Naive thymus-derived CD8-positive, alpha-beta T cell (primary cell): ENCODE measurements at regions not wholly inside any gene's neighbourhood (a gene's known extent, or its start where the extent isn't known, plus 50 kb on each side); places are given as distances from the start of the nearest gene placed in this dataset.
"Not testable (repeated sequence)": the region's sequence is repeated elsewhere in the genome, so short reads cannot be mapped to it uniquely, and the experiment has no call there.

Experiments
- ATAC-seq, 2 donors: fragments of 150-1000 bp; cut with Tn5 transposase in 1 of 2; sonication (Bioruptor Pico), chemical (Tn5 transposase) in 1 of 2; 1 replicate in 1 of 2; 2 replicates in 1 of 2; pipeline ENCODE4 v1.10.0; 2021; ENCODE audit warnings: mild to moderate bottlenecking in 2 of 2, moderate library complexity in 2 of 2
- POLR2A ChIA-PET: fragments of 350-600 bp; sonication (Branson Sonifier 250); formaldehyde crosslinking; loops from one replicate; lab custom pipeline; 2021; ENCODE audit warnings: antibody characterized with exemption; lab: Charles Lee
- DNase-seq, 10 donors: peaks; one replicate each; pipeline versions ENCODE4 v3.0.0 to v3.0.0-alpha.2; 2020 to 2022
- H3K27ac Mint-ChIP-seq, 10 donors: one replicate each; pipeline ENCODE4 v1.8.0; 2020 to 2022; ENCODE audit warnings: mild to moderate bottlenecking in 10 of 10, mixed read lengths in 10 of 10, moderate library complexity in 4 of 10, inconsistent platforms in 1 of 10
- H3K27me3 Mint-ChIP-seq, 5 donors: one replicate each; pipeline ENCODE4 v1.8.0; 2021 to 2022; ENCODE audit warnings: mixed read lengths in 5 of 5
- H3K36me3 Mint-ChIP-seq, 3 donors: one replicate each; pipeline ENCODE4 v1.8.0; 2020 to 2022; ENCODE audit warnings: mixed read lengths in 3 of 3, mild to moderate bottlenecking in 2 of 3, inconsistent platforms in 1 of 3
- H3K4me1 Mint-ChIP-seq, 4 donors: one replicate each; pipeline ENCODE4 v1.8.0; 2021 to 2022; ENCODE audit warnings: mixed read lengths in 4 of 4
- H3K4me3 Mint-ChIP-seq, 10 donors: one replicate each; pipeline ENCODE4 v1.8.0; 2020 to 2022; ENCODE audit warnings: mild to moderate bottlenecking in 10 of 10, mixed read lengths in 10 of 10, moderate library complexity in 6 of 10, inconsistent platforms in 1 of 10
- H3K9me3 Mint-ChIP-seq, 9 donors: one replicate each; pipeline ENCODE4 v1.8.0; 2020 to 2022; ENCODE audit warnings: mixed read lengths in 9 of 9, mild to moderate bottlenecking in 3 of 9, inconsistent platforms in 1 of 9, moderate library complexity in 1 of 9

DNA sequence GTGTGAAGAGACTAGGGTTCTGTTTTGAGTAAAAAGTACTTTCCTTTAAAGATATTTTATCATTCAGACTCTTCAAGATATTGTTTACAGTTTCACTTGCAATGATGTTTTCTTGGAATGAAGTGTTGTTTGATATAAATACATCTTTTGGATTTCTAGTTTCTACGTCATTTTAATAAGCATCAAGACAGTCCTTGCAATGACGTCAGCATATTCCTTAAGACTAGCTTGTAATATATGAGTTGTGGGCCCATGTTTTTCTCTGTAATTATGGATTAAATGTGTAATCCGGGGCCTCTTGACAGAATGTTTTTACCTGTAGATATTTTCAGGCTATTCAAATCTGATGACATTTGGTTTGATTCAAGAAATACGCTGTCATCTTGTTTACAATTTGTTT is 66.1 kb downstream of the RBMX2 start:
- DNase-seq, result no peak
- Mint-ChIP-seq H3K4me1 (no peaks in the 10 kb centered on the region), H3K27ac (no peak overlapping the region)

DNA sequence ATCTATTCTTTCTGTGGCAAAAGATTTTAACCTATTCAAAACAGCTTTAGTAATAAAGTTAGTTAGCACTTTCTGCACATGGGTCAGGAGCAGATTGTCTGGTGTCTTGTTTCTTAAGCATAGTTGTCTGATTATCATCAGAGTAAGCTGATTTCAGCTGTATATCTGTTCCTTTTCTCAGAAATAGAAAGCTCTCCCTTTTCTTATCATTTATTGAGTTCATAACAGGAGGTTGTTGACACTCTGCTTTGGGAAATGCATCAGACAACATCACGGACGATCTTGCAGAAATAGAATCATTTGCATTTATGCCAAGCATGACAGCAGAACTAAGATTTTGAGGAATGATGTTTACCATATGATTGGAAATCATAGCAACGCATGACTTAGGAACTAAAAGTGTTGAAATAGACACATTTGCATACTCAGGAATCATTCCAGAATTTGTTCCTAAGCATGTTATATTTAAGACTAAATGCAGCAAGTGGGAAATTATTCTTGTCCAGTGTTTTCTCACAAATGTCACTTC is 66.7 kb downstream of the RBMX2 start:
- Mint-ChIP-seq H3K27ac (no peak overlapping the region), H3K9me3 (no peaks in the 10 kb centered on the region), H3K36me3 (no peaks in the 10 kb centered on the region), H3K4me1 (no peaks in the 10 kb centered on the region), H3K4me3 (no peak overlapping the region), H3K27me3 (peaks cover 0 to 5% (median 3%) of the 10 kb centered on the region in 5 donors)
- ATAC-seq, result no peak
- POLR2A ChIA-PET, result no interaction called here
- no peak for DNase-seq

More for the DNA sequence above, 66.1 kb downstream of the RBMX2 start:
- no peak overlapping the region for H3K4me3 Mint-ChIP-seq
- POLR2A ChIA-PET, result no interaction called here
- no peaks in the 10 kb centered on the region for H3K9me3 Mint-ChIP-seq
- no peak for ATAC-seq
- H3K36me3 Mint-ChIP-seq, result no peaks in the 10 kb centered on the region
- H3K27me3 Mint-ChIP-seq, result peaks cover 0 to 5% (median 3%) of the 10 kb centered on the region in 5 donors

DNA sequence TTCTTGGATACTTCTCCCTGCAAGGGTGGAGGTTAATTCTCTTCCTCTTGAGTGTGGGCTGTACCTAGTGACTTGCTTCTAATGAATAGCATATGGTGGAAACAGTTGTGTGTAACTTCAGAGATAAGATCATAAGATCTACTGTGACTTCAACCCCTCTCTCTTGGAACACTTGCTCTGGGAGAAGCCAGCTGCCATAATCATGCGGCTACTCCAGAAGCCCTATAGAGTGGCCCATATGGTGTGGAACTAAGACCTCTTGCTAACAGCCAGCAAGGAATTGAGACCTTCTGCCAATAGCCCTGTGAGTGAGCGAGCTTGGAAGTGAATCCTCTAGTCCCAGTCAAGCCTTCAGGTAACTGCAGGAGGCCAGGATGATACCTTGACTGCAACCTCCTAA is 81.1 kb downstream of the RBMX2 start:
- no peaks in the 10 kb centered on the region for H3K4me1 Mint-ChIP-seq
- DNase-seq (no peak), ATAC-seq (no peak)
- no peaks in the 10 kb centered on the region for H3K27me3 Mint-ChIP-seq
- H3K4me3 Mint-ChIP-seq, result no peak overlapping the region
- no peak overlapping the region for H3K27ac Mint-ChIP-seq
- no peaks in the 10 kb centered on the region for H3K36me3 Mint-ChIP-seq
- H3K9me3 Mint-ChIP-seq, result no peaks in the 10 kb centered on the region
- POLR2A ChIA-PET, result no interaction called here

DNA sequence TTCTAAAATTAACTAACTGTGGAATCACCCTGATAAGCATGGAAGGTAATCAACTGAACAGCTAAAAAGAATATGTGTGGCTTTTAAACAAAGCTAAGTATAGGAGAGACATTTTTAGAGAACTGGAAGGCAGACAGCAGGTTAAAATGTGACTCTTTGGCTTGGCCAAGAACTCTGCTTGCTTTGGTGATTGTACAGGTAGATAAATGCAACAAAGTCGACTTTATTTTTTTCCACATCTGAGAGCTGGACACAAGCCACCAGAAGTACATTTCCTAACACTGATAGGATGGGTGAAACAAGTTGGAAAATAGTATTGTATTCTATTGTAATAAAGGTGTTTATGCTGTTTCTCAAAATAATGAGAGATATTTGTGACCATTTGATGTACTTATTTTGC is 84.1 kb downstream of the RBMX2 start:
- ATAC-seq, result no peak
- no peaks in the 10 kb centered on the region for H3K36me3 Mint-ChIP-seq
- POLR2A ChIA-PET, result no interaction called here
- no peaks in the 10 kb centered on the region for H3K9me3 Mint-ChIP-seq
- H3K27ac Mint-ChIP-seq, result no peak overlapping the region
- no peak for DNase-seq
- no peak overlapping the region for H3K4me3 Mint-ChIP-seq
- no peaks in the 10 kb centered on the region for H3K27me3 Mint-ChIP-seq
- H3K4me1 Mint-ChIP-seq, result no peaks in the 10 kb centered on the region

DNA sequence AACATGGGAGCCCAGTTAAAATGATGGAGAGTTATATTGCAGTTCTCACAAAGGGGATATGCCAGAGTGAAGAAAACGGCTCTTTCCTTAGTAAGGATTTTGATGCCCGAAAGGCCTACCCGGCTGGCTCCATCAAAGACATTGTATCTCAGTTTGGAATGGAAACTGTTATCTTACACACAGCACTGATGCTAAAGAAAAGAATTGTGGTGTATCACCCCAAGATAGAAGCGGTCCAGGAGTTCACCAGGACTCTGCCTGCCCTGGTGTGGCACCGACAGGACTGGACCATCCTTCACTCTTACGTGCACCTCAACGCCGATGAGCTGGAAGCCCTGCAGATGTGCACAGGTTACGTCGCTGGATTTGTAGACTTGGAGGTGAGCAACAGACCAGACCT is 93.7 kb downstream of the RBMX2 start:
- H3K4me1 Mint-ChIP-seq, POLR2A ChIA-PET, H3K4me3 Mint-ChIP-seq, H3K9me3 Mint-ChIP-seq, ATAC-seq, DNase-seq, H3K27ac Mint-ChIP-seq, H3K36me3 Mint-ChIP-seq: not testable (repeated sequence)
- peaks cover 0 to 16% (median 1%) of the 10 kb centered on the region in 5 donors for H3K27me3 Mint-ChIP-seq

DNA sequence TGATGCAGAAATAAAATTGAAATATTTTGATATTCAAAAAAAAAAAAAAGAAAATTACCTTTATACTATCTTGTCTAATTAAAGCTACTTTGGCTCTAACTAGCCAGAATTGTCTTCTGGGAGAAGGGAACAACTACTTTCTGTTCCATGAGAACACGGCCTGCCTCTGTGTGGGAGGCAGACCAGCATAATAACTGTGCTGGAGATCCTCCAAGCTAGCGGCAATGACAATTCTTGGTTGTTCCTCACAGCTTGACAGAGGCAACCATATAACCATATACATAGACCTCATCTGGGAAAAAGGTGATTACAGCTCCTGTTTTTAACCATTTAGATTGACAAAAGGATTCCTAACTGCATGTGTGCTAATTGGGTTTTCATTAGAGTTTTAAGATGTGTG is 95.7 kb downstream of the RBMX2 start:
- POLR2A ChIA-PET, result no interaction called here
- H3K9me3 Mint-ChIP-seq, result peaks cover 0 to 2% (median 0%) of the 10 kb centered on the region in 9 donors
- H3K36me3 Mint-ChIP-seq, result no peaks in the 10 kb centered on the region
- H3K27ac Mint-ChIP-seq, result no peak overlapping the region
- no peak overlapping the region for H3K4me3 Mint-ChIP-seq
- DNase-seq (no peak), ATAC-seq (no peak)
- peaks cover 0 to 13% (median 1%) of the 10 kb centered on the region in 5 donors for H3K27me3 Mint-ChIP-seq
- no peaks in the 10 kb centered on the region for H3K4me1 Mint-ChIP-seq

DNA sequence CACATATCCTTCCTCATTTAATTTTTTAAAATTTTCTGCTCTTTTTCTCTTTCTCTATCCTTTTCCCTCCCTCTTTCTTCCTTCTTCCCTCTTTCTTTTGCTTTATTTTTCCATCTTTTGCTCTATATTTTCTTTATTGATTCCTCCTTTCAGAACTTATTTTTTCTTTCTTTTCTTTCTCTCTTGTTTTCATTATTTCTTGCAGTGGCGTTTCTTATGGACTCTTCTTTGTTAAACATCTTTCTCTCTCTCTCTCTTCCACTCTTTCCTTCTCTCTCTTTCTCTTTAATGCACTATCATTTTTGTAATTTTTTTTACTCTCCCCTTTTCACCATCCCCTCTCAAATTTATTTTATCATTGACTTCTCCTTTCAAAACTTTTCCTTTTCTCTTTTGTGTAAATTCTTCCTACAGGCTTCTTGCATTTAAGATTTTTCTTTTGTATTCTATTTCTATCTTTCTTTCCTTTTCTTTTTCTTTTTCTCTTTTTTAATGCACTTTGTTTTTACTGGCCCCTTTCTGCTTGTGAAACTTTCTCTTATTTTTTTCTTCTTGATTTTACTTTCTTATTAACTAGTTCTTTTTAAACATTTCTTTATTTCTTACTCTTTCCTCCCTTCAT is 97.0 kb downstream of the RBMX2 start:
- peaks cover 0 to 2% (median 0%) of the 10 kb centered on the region in 9 donors for H3K9me3 Mint-ChIP-seq
- H3K4me3 Mint-ChIP-seq, result no peak overlapping the region
- H3K27ac Mint-ChIP-seq, result peak overlapping the region in 1 of 10 donors; percentile 47
- H3K27me3 Mint-ChIP-seq, result peaks cover 0 to 1% (median 0%) of the 10 kb centered on the region in 5 donors
- POLR2A ChIA-PET, result no interaction called here
- no peak for DNase-seq
- no peaks in the 10 kb centered on the region for H3K36me3 Mint-ChIP-seq
- ATAC-seq, result no peak
- no peaks in the 10 kb centered on the region for H3K4me1 Mint-ChIP-seq

DNA sequence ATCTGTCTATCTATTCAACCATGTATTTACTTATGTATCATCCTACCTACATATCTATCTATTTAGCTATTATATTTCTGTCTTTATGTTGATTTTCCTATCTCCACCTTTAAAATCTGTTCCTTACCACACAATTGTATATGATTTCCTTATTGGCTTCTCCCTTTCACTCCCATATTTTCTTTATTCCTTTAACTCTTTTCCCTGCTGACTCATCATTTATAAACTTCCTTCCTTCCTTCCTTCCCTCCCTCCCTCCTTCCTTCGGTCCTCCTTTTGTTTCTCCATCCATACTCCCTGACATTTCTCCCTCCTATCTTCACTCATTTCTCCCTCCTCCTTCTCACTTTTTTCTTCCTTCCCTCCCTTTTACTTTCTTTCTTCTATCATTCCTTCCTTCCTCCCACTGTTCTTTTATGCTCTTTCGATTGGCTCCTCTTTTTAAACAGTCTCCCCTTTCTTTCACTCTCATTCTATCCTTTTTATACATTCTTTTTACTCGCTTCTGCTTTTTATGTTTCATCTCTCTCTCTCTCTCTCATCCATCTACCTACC is 100.3 kb downstream of the RBMX2 start:
- Mint-ChIP-seq H3K4me1 (no peaks in the 10 kb centered on the region), H3K27ac (no peak overlapping the region), H3K4me3 (no peak overlapping the region), H3K27me3 (peaks cover 0 to 13% (median 3%) of the 10 kb centered on the region in 5 donors), H3K36me3 (no peaks in the 10 kb centered on the region), H3K9me3 (peaks cover 0 to 5% (median 0%) of the 10 kb centered on the region in 9 donors)
- DNase-seq (no peak), ATAC-seq (no peak)
- POLR2A ChIA-PET, result no interaction called here

DNA sequence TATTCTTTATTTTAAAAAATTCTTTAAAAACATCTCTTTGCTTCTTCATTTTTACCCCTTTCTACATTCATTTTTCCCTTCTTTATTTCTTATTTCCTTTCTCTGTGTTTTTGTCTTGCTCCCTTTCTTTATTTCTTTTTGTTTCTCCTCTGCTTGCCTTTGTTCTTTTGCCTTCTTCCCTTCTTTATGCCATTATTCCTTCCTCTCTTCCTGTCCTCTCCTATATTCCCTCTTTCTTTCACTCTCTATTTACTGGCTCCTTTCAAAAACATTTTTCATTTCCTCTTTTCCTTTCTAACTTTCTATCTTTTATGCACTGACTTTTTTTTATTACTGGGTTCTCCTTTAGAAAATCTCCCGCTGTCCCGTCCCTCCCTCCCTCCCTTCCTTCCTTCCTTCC is 102.2 kb downstream of the RBMX2 start:
- Mint-ChIP-seq H3K27ac (no peak overlapping the region), H3K4me1 (no peaks in the 10 kb centered on the region), H3K9me3 (peaks cover 0 to 5% (median 0%) of the 10 kb centered on the region in 9 donors), H3K36me3 (no peaks in the 10 kb centered on the region), H3K27me3 (peaks cover 0 to 13% (median 3%) of the 10 kb centered on the region in 5 donors), H3K4me3 (no peak overlapping the region)
- ATAC-seq, result no peak
- DNase-seq, result no peak
- POLR2A ChIA-PET, result no interaction called here

DNA sequence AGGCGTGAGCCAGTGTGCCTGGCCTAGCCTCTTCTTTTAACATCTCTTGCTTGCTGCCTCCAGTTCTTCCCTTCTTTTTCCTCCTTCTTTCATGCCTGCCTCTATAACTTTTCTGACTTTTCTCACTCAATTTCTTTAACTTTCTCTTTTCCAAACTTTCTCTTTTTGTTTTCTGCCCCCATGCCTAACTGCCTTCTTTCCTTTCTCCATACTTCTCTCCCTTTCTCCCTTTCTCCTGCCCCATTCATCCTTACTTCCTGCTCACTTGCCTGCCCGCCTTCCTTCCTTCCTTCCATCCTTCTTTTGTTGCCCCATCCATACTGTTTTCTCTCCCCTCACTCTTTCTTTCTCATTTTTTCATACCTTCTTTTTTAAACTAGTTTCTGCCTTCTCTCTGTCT is 105.2 kb downstream of the RBMX2 start:
- H3K27ac Mint-ChIP-seq, result no peak overlapping the region
- POLR2A ChIA-PET, result no interaction called here
- peaks cover 0 to 13% (median 7%) of the 10 kb centered on the region in 5 donors for H3K27me3 Mint-ChIP-seq
- H3K36me3 Mint-ChIP-seq, result no peaks in the 10 kb centered on the region
- ATAC-seq (no peak), DNase-seq (no peak)
- peaks cover 0 to 6% (median 0%) of the 10 kb centered on the region in 9 donors for H3K9me3 Mint-ChIP-seq
- H3K4me1 Mint-ChIP-seq, result no peaks in the 10 kb centered on the region
- H3K4me3 Mint-ChIP-seq, result no peak overlapping the region

DNA sequence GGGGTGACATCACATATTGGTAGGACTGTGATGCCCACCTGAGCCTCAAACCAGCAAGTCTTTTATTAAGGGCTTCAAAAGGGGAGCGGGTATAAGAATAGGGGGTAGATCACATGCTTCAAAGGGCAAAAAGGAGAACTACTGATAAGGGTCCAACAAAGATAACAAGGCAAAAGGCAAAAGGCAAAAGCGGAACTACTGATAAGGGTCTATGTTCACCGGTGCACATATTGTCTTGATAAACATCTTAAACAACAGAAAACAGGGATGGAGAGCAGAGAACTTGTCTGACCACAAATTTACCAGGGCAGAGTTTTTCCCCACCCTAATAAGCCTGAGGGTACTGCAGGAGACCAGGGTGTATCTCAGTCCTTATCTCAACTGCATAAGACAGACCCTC is 110.7 kb downstream of the RBMX2 start:
- DNase-seq, H3K4me1 Mint-ChIP-seq, H3K27ac Mint-ChIP-seq, H3K4me3 Mint-ChIP-seq, ATAC-seq, POLR2A ChIA-PET, H3K36me3 Mint-ChIP-seq: not testable (repeated sequence)
- Mint-ChIP-seq H3K9me3 (peaks cover 0 to 26% (median 3%) of the 10 kb centered on the region in 9 donors), H3K27me3 (peaks cover 0 to 16% (median 11%) of the 10 kb centered on the region in 5 donors)

DNA sequence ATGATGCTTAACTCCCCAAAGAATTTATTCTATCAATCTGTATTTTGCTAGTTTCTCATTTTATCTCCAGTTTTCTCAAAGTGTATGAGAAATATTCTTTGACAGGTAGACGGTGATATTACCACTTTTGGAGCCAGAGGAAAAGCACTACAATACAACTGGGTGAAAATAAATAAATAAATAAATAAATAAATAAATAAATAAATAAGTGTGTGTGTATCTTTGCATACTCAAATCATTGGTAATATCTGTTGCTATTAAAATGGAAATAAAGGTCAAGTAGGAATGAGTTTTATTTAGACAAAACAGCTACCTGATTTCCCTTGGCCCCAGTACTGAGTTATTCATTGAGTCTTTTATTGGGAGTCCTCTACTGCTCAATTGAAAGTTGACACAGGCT is 114.3 kb downstream of the RBMX2 start:
- DNase-seq, result no peak
- no peaks in the 10 kb centered on the region for H3K4me1 Mint-ChIP-seq
- POLR2A ChIA-PET, result no interaction called here
- H3K9me3 Mint-ChIP-seq, result peaks cover 0 to 26% (median 3%) of the 10 kb centered on the region in 9 donors
- ATAC-seq, result no peak
- H3K36me3 Mint-ChIP-seq, result peaks cover 0 to 5% (median 0%) of the 10 kb centered on the region in 3 donors
- H3K27me3 Mint-ChIP-seq, result peaks cover 0 to 16% (median 11%) of the 10 kb centered on the region in 5 donors
- H3K27ac Mint-ChIP-seq, result no peak overlapping the region
- no peak overlapping the region for H3K4me3 Mint-ChIP-seq

DNA sequence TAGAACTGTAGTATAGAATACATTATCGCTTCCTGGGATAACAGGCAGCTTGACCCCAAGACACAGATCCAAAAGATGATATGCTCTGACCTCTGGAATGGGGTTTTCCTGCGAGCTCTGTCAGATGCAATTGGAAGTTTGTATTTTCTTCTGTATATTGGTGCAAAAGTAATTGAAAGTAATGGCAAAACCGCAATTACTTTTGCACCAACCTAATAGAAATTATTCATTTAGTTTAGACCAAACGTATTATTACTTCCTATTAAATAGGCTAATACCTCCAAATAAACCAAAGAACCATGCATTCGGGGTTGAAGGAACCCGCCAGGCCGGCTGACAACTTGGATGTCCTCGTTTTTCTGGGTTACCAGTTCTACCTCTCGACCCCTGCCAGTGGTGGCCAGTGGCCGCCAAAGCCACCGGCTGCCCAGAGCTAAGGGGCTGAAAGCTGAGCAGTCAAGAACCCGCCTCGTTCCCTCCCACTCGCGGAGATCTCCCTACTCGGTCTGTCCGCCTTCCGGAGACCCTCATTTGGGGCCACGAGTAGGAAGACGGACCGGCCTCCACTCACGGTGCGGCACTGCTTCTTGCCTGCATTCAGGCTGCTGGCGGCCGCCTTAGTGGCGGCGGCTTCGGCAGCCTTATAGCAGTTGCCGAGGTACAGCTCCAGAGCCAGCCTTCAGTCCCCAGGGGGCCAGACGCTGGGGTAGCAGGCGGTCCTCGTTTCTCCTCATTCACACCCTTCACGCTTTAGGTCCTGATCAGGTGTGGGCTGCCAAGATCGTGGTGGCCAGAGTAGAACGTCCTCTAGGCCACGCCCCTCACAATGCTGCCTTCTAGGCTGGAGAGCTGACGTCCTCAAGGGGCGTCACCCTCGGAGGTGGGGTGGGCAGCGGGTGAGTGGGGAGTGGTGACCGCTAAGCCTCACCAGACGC is 121.9 kb downstream of the RBMX2 start:
- DNase-seq (no peak), ATAC-seq (no peak)
- no peaks in the 10 kb centered on the region for H3K36me3 Mint-ChIP-seq
- peaks cover 0 to 2% (median 0%) of the 10 kb centered on the region in 9 donors for H3K9me3 Mint-ChIP-seq
- POLR2A ChIA-PET, result no interaction called here
- H3K4me1 Mint-ChIP-seq, result peaks cover 4 to 6% (median 5%) of the 10 kb centered on the region in 4 donors
- no peak overlapping the region for H3K27ac Mint-ChIP-seq
- peak overlapping the region in 8 of 10 donors; percentile 22 to 64 (median 38) for H3K4me3 Mint-ChIP-seq
- peaks cover 0 to 10% (median 4%) of the 10 kb centered on the region in 5 donors for H3K27me3 Mint-ChIP-seq
